SK-N-SH (cell line): ENCODE measurements at regions not wholly inside any gene's neighbourhood (a gene's known extent, or its start where the extent isn't known, plus 50 kb on each side); places are given as distances from the start of the nearest gene placed in this dataset.

Experiments
- CTCF ChIA-PET: fragments of 300-600, 350-600 bp; formaldehyde crosslinking; extraction: SDS; loops from one replicate; lab custom pipeline; 2021; lab: Yijun Ruan, JAX
- POLR2A ChIA-PET: fragments of 350-600 bp; sonication (Branson Sonifier 250); formaldehyde crosslinking; extraction: SDS; loops from one replicate; lab custom pipeline; 2020; ENCODE audit warnings: antibody characterized with exemption, inconsistent platforms; lab: Yijun Ruan, JAX
- DNase-seq: peaks from one replicate; pipeline ENCODE4 v3.0.0; 2012
- H2AFZ ChIP-seq: fragments of 200-600 bp; sonication (generic); 2 replicates; pipeline ENCODE4 v1.8.1; 2016; ENCODE audit warnings: antibody characterized with exemption, mild to moderate bottlenecking, low read depth
- H3F3A ChIP-seq: fragments of 200-600 bp; sonication (generic); replicated peaks from 2 replicates; pipeline ENCODE3; 2016; ENCODE audit warnings: antibody characterized with exemption, mild to moderate bottlenecking; ENCODE audit not compliant: insufficient read depth
- H3K27ac ChIP-seq, 2 experiments: fragments of 200-500 bp in 1 of 2; fragments of 200-600 bp in 1 of 2; sonication (Bioruptor generic) in 1 of 2; sonication (generic), shearing (Covaris generic) in 1 of 2; 2 replicates each; pipeline versions ENCODE4 v1.5.1 to v1.6.1; 2014 to 2016; ENCODE audit warnings: low read depth in 2 of 2, inconsistent platforms in 1 of 2, low read length in 1 of 2, mild to moderate bottlenecking in 1 of 2, mixed read lengths in 1 of 2
- H3K27me3 ChIP-seq: fragments of 200-600 bp; sonication (generic), shearing (Covaris generic); 2 replicates; pipeline ENCODE4 v1.6.1; 2016; ENCODE audit warnings: mixed run types; ENCODE audit not compliant: insufficient read depth
- H3K36me3 ChIP-seq, 2 experiments: fragments of 200-500 bp in 1 of 2; fragments of 200-600 bp in 1 of 2; sonication (Bioruptor generic) in 1 of 2; sonication (generic) in 1 of 2; replicated peaks in 1 of 2; 2 replicates each; pipeline versions ENCODE3 to v1.5.1; 2014 to 2016; ENCODE audit warnings: low read length in 1 of 2, mild to moderate bottlenecking in 1 of 2; ENCODE audit not compliant: insufficient read depth in 2 of 2, control insufficient read depth in 1 of 2
- H3K4me1 ChIP-seq, 2 experiments: fragments of 200-500 bp in 1 of 2; fragments of 200-600 bp in 1 of 2; sonication (Bioruptor generic) in 1 of 2; sonication (generic), shearing (Covaris generic) in 1 of 2; 2 replicates each; pipeline versions ENCODE4 v1.5.1 to v1.6.1; 2014 to 2016; ENCODE audit warnings: low read depth in 1 of 2, low read length in 1 of 2, mixed run types in 1 of 2; ENCODE audit not compliant: insufficient read depth in 2 of 2, control insufficient read depth in 1 of 2
- H3K4me2 ChIP-seq: fragments of 200-600 bp; sonication (generic), shearing (Covaris generic); 2 replicates; pipeline ENCODE4 v1.6.1; 2017; ENCODE audit warnings: mixed run types
- H3K4me3 ChIP-seq, 2 experiments: fragments of 200-500 bp in 1 of 2; fragments of 200-600 bp in 1 of 2; sonication (Bioruptor generic) in 1 of 2; sonication (generic), shearing (Covaris generic) in 1 of 2; 2 replicates each; pipeline versions ENCODE4 v1.5.1 to v1.8.1; 2014 to 2016; ENCODE audit warnings: low read depth in 2 of 2, inconsistent platforms in 1 of 2, low read length in 1 of 2, mild to moderate bottlenecking in 1 of 2, mixed read lengths in 1 of 2, moderate library complexity in 1 of 2
- H3K79me2 ChIP-seq: fragments of 200-600 bp; sonication (generic); 2 replicates; pipeline ENCODE4 v1.8.1; 2017; ENCODE audit warnings: mild to moderate bottlenecking; ENCODE audit not compliant: insufficient read depth
- H3K9ac ChIP-seq: fragments of 200-600 bp; sonication (generic); 2 replicates; pipeline ENCODE4 v1.6.1; 2017; ENCODE audit warnings: mixed run types
- H3K9me2 ChIP-seq: fragments of 200-600 bp; sonication (generic); 2 replicates; pipeline ENCODE4 v1.6.1; 2017; ENCODE audit warnings: mixed run types
- H3K9me3 ChIP-seq: fragments of 200-600 bp; sonication (generic); 2 replicates; pipeline ENCODE4 v1.6.1; 2017; ENCODE audit warnings: mixed run types, mild to moderate bottlenecking, moderate library complexity
- H4K20me1 ChIP-seq: fragments of 200-600 bp; sonication (generic); 2 replicates; pipeline ENCODE4 v1.6.1; 2017; ENCODE audit warnings: mild to moderate bottlenecking, mixed run types; ENCODE audit not compliant: insufficient read depth
- CTCF ChIP-seq: fragments of 200-600 bp; sonication (generic); IDR thresholded peaks from 2 replicates; pipeline ENCODE4 v1.6.1; 2017; ENCODE audit warnings: antibody characterized with exemption, mild to moderate bottlenecking, moderate library complexity
- ELF1 ChIP-seq: IDR thresholded peaks from 2 replicates; pipeline ENCODE4 v1.4.0; 2012
- EP300 ChIP-seq, 2 experiments: IDR thresholded peaks; 2 replicates each; pipeline versions ENCODE4 v1.4.0 to v1.6.1; 2012; ENCODE audit warnings: borderline replicate concordance in 1 of 2, low read depth in 1 of 2, low read length in 1 of 2
- EZH2phosphoT487 ChIP-seq: fragments of 200-600 bp; sonication (generic); IDR thresholded peaks from 2 replicates; pipeline ENCODE4 v1.6.1; 2017; ENCODE audit warnings: low read depth, mixed run types, mild to moderate bottlenecking, antibody characterized with exemption, moderate library complexity, borderline replicate concordance
- FOXM1 ChIP-seq: IDR thresholded peaks from 2 replicates; pipeline ENCODE4 v1.4.0; 2012; ENCODE audit warnings: low read depth, mild to moderate bottlenecking
- IRF3 ChIP-seq: fragments of 150-350 bp; IDR thresholded peaks from 2 replicates; pipeline ENCODE4 v1.6.1; 2016; ENCODE audit warnings: mild to moderate bottlenecking, low read depth, low read length
- MEF2A ChIP-seq: IDR thresholded peaks from 2 replicates; pipeline ENCODE4 v1.4.0; 2012; ENCODE audit warnings: low read depth, borderline replicate concordance
- RCOR1 ChIP-seq: fragments of 150-350 bp; IDR thresholded peaks from 2 replicates; pipeline ENCODE4 v1.6.1; 2017; ENCODE audit warnings: antibody characterized with exemption, low read length
- TAF1 ChIP-seq: IDR thresholded peaks from 2 replicates; pipeline ENCODE4 v1.6.1; 2012; ENCODE audit warnings: low read depth, mild to moderate bottlenecking, low read length, moderate library complexity, borderline replicate concordance
- USF1 ChIP-seq: IDR thresholded peaks from 2 replicates; pipeline ENCODE4 v1.4.0; 2012; ENCODE audit warnings: low read depth, borderline replicate concordance
- ZBTB33 ChIP-seq: IDR thresholded peaks from 2 replicates; pipeline ENCODE4 v1.4.0; 2012; ENCODE audit warnings: low read depth, borderline replicate concordance
- WGBS: methylation state at CpG from one replicate; pipeline ENCODE4 v1.1.6; 2017; ENCODE audit warnings: low lambda C conversion rate; 5-methylcytosine and 5-hydroxymethylcytosine counted together

- Histone ChIP-seq H3K79me2 (no peaks in the 10 kb centered on the region), H3K4me2 (no peak overlapping the region), H3K36me3 (no peaks in the 10 kb centered on the region), H3K9me2 (no peaks in the 10 kb centered on the region), H2AFZ (no peak overlapping the region), H3K9me3 (no peaks in the 10 kb centered on the region), H3F3A (no peaks in the 10 kb centered on the region), H3K27ac (no peak overlapping the region), H4K20me1 (no peaks in the 10 kb centered on the region), H3K27me3 (no peaks in the 10 kb centered on the region), H3K4me1 (peaks cover 0 to 2% of the 10 kb centered on the region in 2 experiments; a peak in 2 of 4 replicates), H3K4me3 (no peak overlapping the region), H3K9ac (no peak overlapping the region)
- CTCF ChIA-PET: no interaction called here
- no peak for DNase-seq
- TF ChIP-seq EZH2phosphoT487 (no peak), ZBTB33 (no peak), MEF2A (no peak), ELF1 (no peak), TAF1 (no peak)
- POLR2A ChIA-PET: no interaction called here
- WGBS: 71% methylated on average over 9 of the region's 9 CpGs
These were observed 503.4 kb downstream of the TTLL7 start for GRCh38 chr1:83495560-83495959.

- CTCF ChIA-PET: interaction anchor here (0.7 kb wide), 1 partner anchor 688 kb away, joined by 3 read pairs; no protein-coding TSS in a partner anchor
- POLR2A ChIA-PET: no interaction called here
- Histone ChIP-seq H3K27me3 (no peaks in the 10 kb centered on the region), H3K9me2 (no peaks in the 10 kb centered on the region), H3K4me2 (no peak overlapping the region), H3F3A (no peaks in the 10 kb centered on the region), H2AFZ (no peak overlapping the region), H3K27ac (no peak overlapping the region), H3K9ac (no peak overlapping the region), H3K9me3 (no peaks in the 10 kb centered on the region), H3K4me3 (no peak overlapping the region), H3K36me3 (no peaks in the 10 kb centered on the region), H4K20me1 (no peaks in the 10 kb centered on the region), H3K79me2 (no peaks in the 10 kb centered on the region), H3K4me1 (no peaks in the 10 kb centered on the region)
- no peak for DNase-seq
- WGBS: 44% methylated on average over 2 of the region's 2 CpGs
- no peak for TF ChIP-seq IRF3
- TF ChIP-seq FOXM1: no peak
- no peak for TF ChIP-seq CTCF
- no peak for TF ChIP-seq USF1
- no peak for TF ChIP-seq EP300 (IDR thresholded peaks at IDR 0.05; ENCODE audit: borderline replicate concordance in 1 of 2, low read depth in 1 of 2, low read length in 1 of 2)
- no peak for TF ChIP-seq RCOR1
- TF ChIP-seq MEF2A: no peak
These were observed 505.3 kb downstream of the TTLL7 start for GRCh38 chr1:83493633-83494032.
